LNCaP clone FGC (cell line): ENCODE measurements at regions not wholly inside any gene's neighbourhood (a gene's known extent, or its start where the extent isn't known, plus 50 kb on each side); places are given as distances from the start of the nearest gene placed in this dataset.

Source experiments
- DNase-seq: peaks from one replicate; pipeline ENCODE4 v3.0.0-alpha.2; 2011; ENCODE audit warnings: low read depth
- H3K4me3 ChIP-seq: 2 replicates; pipeline ENCODE4 v1.5.1; 2011; ENCODE audit warnings: mild to moderate bottlenecking, low read depth, low read length, control low read depth
- CTCF ChIP-seq: IDR thresholded peaks from 2 replicates; pipeline ENCODE4 v1.5.1; 2012; ENCODE audit warnings: mild to moderate bottlenecking; ENCODE audit not compliant: control insufficient read depth, insufficient read depth; ENCODE audit errors: extremely low read depth

DNA sequence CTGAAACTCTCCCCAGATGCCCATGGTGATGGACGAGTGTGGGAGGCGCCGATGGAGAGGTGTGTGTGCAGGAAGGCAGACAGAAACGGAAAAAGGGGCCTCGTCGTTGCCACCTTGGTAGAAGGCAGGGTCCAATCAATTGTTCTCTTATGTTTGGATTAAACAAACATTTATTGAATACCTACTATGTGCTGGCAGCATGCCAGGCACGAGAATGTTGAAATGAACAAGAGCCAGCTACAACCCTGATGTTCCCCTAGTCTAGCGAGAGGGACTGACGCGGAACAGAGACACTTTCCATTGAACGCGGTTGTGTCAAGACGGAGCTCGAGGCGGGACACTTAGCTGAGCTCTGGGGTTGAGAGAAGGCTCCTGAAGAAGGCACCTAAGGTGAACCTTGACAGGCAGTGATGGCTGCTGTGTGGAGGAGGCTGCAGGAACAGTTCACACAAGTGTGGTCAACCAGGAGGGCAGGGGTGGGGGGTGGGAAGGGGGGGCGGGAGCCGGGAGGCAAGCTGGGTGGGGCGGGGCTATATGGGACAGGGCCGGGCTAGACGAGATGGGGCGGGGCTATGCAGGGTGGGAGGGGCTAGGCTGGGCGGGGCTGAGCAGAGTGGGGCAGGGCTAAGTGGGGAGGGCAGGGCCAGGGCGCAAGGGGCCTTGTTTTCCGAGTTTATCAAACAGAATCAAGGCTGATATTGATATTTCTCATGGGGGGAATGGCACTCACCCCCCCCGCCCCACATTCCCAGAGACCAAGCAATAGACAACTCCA lies 181.0 kb downstream of the GATA3 start:
- DNase-seq = no peak
- H3K4me3 ChIP-seq = no peak overlapping the region
- TF ChIP-seq CTCF = no peak

DNA sequence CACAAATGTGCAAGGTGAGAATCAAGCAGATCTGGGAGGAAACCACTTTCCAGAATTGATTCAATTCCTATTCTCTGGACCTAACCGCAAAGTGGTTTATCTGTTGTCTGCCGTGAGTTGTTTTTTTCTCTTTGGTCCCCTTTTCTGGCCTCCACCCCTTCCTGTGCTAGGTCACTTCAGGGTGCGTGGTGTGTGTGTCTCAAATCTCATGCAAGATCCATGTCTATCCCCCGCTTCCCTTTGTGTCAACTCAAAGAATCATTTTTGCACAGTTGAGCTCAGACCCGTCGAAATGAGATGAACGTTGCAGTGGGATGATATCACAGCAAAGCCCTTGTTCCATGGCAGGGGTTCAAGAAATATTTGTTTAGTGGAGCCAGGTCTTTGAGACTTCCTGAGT lies 184.5 kb downstream of the GATA3 start:
- no peak for TF ChIP-seq CTCF
- DNase-seq = no peak
- H3K4me3 ChIP-seq = no peak overlapping the region

GRCh38 chr10:8240861-8241260 lies 186.4 kb downstream of the GATA3 start:
- no peak for DNase-seq
- H3K4me3 ChIP-seq = no peak overlapping the region
- no peak for TF ChIP-seq CTCF

GRCh38 chr10:8242295-8242872 lies 187.9 kb downstream of the GATA3 start:
- H3K4me3 ChIP-seq = no peak overlapping the region
- DNase-seq = no peak
- no peak for TF ChIP-seq CTCF

GRCh38 chr10:8245131-8245813 lies 190.8 kb downstream of the GATA3 start:
- H3K4me3 ChIP-seq = no peak overlapping the region
- no peak for TF ChIP-seq CTCF
- DNase-seq = no peak

DNA sequence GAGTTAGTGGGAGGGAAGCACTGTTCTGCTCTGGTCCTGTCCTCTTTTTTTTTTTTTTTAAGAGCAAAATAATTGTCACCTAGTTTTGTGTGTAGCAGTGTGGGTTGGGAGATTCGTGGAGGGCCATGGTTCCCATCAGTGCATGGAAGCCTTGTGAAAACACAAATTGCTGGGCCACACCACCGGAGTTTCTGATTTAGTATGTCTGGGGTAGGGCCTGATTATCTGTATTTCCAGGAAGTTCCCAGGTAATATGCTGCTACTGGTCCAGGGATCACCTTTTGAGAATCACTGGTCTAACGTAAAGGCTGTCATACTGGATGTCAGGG lies 191.3 kb downstream of the GATA3 start:
- no peak for DNase-seq
- H3K4me3 ChIP-seq = no peak overlapping the region
- no peak for TF ChIP-seq CTCF
